ENCODE measurements at regions not wholly inside any gene's neighbourhood (a gene's known extent, or its start where the extent isn't known, plus 50 kb on each side); places are given as distances from the start of the nearest gene placed in this dataset.

DNA sequence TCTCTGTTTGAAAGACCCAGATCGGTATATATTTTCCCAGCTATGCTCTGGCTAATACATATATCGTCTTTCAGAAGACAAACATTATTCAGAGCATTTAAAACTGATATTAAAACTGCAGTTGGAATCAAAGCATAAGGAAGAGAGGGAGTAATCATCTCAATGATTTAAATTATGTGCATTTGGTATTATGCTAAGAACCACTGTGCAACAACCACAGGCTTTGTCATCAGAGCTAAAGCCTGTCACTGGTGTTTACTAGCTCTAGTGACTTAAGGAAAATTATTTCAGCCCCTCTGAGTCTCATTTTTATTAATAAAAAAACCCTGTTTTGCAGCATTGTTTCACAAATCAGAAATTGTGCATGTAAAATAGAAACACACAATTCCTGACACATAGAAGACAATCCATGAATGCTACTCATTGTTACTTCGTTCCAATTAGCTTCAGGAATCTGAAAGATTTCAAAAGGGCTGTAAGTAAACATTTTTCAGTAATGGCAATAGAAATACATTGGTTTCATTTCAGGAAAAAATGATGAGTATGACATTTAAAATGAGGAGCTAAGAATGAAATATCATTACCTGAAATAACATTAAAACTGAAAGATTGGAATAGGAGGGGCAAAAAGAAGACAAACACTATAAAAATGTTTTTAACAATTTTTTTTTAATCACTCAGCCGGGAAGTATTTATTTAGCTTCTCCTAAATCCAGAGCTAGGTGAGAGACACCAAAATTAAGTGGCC, 136.5 kb upstream of the ADAMTS18 start:
- in situ Hi-C loops (cut with MboI; ENCODE audit: low sequenced_read_pairs, unreplicated experiment) = no loop called here
- TF ChIP-seq, protein P1, sequence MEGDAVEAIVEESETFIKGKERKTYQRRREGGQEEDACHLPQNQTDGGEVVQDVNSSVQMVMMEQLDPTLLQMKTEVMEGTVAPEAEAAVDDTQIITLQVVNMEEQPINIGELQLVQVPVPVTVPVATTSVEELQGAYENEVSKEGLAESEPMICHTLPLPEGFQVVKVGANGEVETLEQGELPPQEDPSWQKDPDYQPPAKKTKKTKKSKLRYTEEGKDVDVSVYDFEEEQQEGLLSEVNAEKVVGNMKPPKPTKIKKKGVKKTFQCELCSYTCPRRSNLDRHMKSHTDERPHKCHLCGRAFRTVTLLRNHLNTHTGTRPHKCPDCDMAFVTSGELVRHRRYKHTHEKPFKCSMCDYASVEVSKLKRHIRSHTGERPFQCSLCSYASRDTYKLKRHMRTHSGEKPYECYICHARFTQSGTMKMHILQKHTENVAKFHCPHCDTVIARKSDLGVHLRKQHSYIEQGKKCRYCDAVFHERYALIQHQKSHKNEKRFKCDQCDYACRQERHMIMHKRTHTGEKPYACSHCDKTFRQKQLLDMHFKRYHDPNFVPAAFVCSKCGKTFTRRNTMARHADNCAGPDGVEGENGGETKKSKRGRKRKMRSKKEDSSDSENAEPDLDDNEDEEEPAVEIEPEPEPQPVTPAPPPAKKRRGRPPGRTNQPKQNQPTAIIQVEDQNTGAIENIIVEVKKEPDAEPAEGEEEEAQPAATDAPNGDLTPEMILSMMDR (IDR thresholded peaks at IDR 0.05; ENCODE audit: borderline replicate concordance, control extremely low read depth, extremely low read depth, insufficient read depth, missing control alignments) = no peak
- DNase-seq (ENCODE audit: low spot score) = no peak

GRCh38 chr16:77574867-77575624, 140.2 kb upstream of the ADAMTS18 start:
- TF ChIP-seq, protein P1 (IDR thresholded peaks at IDR 0.05; ENCODE audit: borderline replicate concordance, control extremely low read depth, extremely low read depth, insufficient read depth, missing control alignments) = no peak
- in situ Hi-C loops (cut with MboI; ENCODE audit: low sequenced_read_pairs, unreplicated experiment) = no loop called here
- no peak for DNase-seq (ENCODE audit: low spot score)

DNA sequence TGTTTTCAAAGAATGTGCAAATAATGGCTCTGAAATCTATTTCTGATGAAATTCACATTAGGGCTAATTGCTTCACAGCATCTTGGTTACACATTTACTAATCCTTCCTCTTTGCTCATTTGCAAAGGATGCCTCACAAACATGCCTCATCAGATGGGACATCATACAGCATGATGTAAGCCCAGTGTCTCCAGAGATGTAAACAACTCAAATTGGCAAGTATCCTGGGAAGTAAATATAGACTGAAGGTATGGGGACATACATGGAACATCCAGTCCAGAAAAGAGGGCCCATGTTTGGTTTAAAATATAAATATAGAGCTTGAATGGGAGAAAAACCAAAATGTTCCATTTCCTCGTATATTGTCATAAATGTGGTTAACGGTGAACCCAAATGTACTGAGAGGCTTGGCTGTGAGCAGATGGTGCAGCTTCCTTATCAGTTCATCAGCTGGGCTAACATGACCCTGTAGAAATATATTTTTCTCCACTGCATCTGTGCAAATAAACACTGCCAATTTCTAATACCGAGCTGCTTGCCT, 142.9 kb upstream of the NUDT7 start:
- no peak for DNase-seq (ENCODE audit: low spot score)
- TF ChIP-seq, protein P1 (IDR thresholded peaks at IDR 0.05; ENCODE audit: borderline replicate concordance, control extremely low read depth, extremely low read depth, insufficient read depth, missing control alignments) = no peak
- in situ Hi-C loops (cut with MboI; ENCODE audit: low sequenced_read_pairs, unreplicated experiment) = no loop called here

DNA sequence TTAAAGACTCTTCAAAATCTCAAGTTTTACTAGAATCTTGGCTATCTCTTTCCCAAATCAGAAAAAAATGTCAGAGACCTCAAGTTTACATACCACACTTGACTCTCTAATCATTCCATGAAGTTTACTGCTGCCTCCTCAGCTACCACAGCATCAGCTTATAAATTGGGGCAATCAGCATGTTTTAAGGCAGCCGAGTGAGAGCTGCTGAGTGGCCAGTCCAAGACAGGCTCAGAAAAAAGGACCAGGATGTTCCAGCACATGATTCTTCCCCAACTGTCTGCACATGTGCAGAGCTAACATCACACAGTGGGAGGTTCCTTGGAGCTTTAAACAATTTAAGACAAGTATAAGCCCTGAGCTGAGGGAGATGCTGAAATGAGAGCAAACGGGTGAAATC, 140.6 kb upstream of the NUDT7 start:
- in situ Hi-C loops (cut with MboI; ENCODE audit: low sequenced_read_pairs, unreplicated experiment) = loop anchor here (5.0 kb wide), 1 partner anchor 349 kb away; no protein-coding TSS in a partner anchor
- TF ChIP-seq, protein P1 (IDR thresholded peaks at IDR 0.05; ENCODE audit: borderline replicate concordance, control extremely low read depth, extremely low read depth, insufficient read depth, missing control alignments) = no peak
- no peak for DNase-seq (ENCODE audit: low spot score)

GRCh38 chr16:77584205-77584859, 138.0 kb upstream of the NUDT7 start:
- DNase-seq (ENCODE audit: low spot score) = peak; percentile 50
- in situ Hi-C loops (cut with MboI; ENCODE audit: low sequenced_read_pairs, unreplicated experiment) = loop anchor here (5.0 kb wide), 1 partner anchor 352 kb away; no protein-coding TSS in a partner anchor
- TF ChIP-seq, protein P1 (IDR thresholded peaks at IDR 0.05; ENCODE audit: borderline replicate concordance, control extremely low read depth, extremely low read depth, insufficient read depth, missing control alignments) = peak; percentile 59

Measured in GM13976 (cell line).